ENCODE measurements at regions not wholly inside any gene's neighbourhood (a gene's known extent, or its start where the extent isn't known, plus 50 kb on each side); places are given as distances from the start of the nearest gene placed in this dataset.

DNA sequence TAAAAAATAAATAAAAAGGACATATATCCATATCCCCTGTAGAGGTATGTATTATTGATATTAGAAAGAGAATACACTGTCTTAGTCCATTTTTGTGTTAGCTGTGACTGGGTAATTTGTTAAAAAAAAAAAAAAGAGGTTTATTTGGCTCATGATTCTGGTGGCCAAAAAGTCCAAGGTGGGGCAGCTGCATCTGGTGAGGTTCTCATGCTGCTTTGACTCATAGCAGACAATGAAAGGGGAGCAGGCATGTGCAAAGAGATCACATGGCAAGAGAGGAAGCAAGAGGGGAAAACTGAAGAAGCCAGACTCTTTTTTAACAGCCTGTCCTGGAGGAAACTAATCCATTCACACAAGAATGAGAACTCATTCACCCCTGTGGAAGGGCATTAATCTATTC lies 101.6 kb upstream of the MAP4K3 start:
- DNase-seq (ENCODE audit: low read depth, low spot score), result no peak
- TF ChIP-seq CTCF (IDR thresholded peaks at IDR 0.05; ENCODE audit: low read depth, low read length), result no peak
- in situ Hi-C loops (cut with HindIII; ENCODE audit: low sequenced_read_pairs), result no loop called here

DNA sequence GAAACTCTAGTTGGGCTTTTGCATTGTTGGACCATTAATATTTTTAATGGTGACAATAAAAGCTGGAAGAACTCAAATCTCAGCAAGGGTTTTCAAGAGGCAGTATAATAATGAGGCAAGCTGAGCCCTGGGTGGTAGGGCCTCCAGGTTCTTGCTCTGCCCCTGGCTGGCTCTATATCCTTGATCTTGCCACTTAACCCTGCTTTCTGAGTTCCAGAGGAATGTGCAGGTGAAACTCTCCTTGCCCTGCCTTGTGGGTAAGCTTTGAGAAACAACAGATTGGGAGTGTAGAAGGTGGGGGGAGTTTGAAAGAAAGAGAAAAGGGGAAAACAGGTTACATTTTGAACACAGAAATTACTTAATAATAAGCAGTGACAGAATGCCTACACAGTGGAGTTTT lies 103.3 kb upstream of the MAP4K3 start:
- TF ChIP-seq CTCF (IDR thresholded peaks at IDR 0.05; ENCODE audit: low read depth, low read length), result no peak
- no peak overlapping the region for H3K4me3 ChIP-seq (ENCODE audit: low read depth, low read length)
- in situ Hi-C loops (cut with HindIII; ENCODE audit: low sequenced_read_pairs), result no loop called here
- no peak for DNase-seq (ENCODE audit: low read depth, low spot score)

More for the DNA sequence above, 101.6 kb upstream of the MAP4K3 start:
- no peak overlapping the region for H3K4me3 ChIP-seq (ENCODE audit: low read depth, low read length)

DNA sequence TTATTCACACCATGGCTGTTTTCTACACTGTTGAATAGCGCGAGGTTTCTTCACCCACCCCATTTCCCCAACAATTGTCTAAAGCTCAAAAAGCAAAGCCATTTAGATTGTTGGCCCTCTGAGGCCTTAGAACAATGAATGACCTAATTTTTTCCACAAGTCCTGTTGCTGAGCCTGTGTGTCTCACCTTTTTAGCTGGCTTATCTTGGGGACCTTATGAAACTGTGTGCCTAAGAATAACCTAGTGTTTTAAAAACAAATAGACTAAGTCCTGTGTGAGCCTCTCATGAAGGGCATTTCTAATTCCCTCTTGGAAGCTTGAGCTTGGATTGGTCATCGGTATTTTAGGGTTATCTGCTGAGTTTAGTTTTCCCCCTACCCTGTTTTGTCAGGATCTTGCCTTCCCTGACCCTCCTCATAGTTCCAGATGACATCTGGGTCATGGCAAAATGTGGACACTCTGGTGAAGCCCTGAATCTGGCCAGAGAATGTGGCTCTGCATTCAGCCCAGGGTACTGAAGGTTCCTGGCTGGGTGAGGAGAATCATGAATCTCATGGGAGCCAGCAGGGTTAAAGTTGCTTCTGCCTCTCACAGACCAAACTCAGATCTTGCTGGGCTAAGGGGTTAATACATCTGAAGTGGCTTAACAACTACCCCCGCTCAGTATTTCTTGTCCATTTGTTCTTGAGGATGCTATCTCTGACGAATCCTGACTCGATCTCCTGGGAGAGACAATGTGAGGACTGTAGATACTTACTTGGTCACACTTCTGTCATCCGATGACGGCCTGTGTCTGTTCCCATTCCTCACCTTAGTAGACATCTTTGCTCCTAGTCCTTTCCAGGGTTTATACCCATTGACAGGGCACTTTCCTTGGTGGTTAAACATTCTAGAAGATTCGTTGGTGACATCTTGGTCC lies 104.2 kb upstream of the MAP4K3 start:
- in situ Hi-C loops (cut with HindIII; ENCODE audit: low sequenced_read_pairs), result no loop called here
- H3K4me3 ChIP-seq (ENCODE audit: low read depth, low read length), result no peak overlapping the region
- no peak for DNase-seq (ENCODE audit: low read depth, low spot score)
- TF ChIP-seq CTCF (IDR thresholded peaks at IDR 0.05; ENCODE audit: low read depth, low read length), result no peak

GRCh38 chr2:39542523-39542922 lies 105.4 kb upstream of the MAP4K3 start:
- no peak overlapping the region for H3K4me3 ChIP-seq (ENCODE audit: low read depth, low read length)
- in situ Hi-C loops (cut with HindIII; ENCODE audit: low sequenced_read_pairs), result no loop called here
- TF ChIP-seq CTCF (IDR thresholded peaks at IDR 0.05; ENCODE audit: low read depth, low read length), result no peak
- no peak for DNase-seq (ENCODE audit: low read depth, low spot score)

DNA sequence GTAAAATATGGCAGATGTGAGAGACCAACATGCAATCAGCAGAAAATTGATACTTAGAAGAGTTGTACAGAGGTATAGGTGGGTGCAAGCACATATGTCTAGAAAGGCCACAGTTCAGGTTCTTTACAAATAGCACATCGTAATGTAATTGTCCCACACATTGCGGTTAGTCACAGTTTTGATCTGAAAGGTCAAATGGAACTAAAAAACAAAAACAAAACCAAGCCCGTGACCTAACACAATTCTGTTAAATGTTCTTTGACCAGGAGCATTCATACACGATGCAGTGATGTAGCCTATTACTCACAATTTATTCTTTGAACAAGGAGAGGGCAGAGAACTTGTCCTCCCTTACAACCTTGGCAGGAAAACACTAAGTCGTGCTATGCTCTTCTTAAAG lies 108.9 kb upstream of the MAP4K3 start:
- TF ChIP-seq CTCF (IDR thresholded peaks at IDR 0.05; ENCODE audit: low read depth, low read length), result no peak
- DNase-seq (ENCODE audit: low read depth, low spot score), result no peak

DNA sequence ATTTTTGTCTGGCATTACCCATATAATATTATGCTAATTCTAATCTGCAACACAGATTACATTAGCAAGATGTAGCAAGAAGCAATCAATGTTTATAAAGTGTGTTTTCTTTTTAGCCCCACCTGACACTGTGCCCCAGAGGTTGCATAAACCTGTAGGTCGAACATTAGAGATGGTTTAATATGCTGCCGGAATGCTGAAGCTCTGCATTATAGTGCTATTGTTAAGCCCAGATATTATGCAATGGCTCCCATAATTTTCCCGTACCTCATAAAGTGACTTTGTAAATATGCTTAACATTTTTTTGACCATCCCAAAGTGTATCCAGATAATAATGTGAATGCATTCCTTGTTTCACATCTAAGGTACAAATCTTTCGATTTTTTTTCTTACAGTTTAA lies 109.3 kb upstream of the MAP4K3 start:
- H3K4me3 ChIP-seq (ENCODE audit: low read depth, low read length), result no peak overlapping the region
- no peak for TF ChIP-seq CTCF (IDR thresholded peaks at IDR 0.05; ENCODE audit: low read depth, low read length)
- no peak for DNase-seq (ENCODE audit: low read depth, low spot score)
- in situ Hi-C loops (cut with HindIII; ENCODE audit: low sequenced_read_pairs), result no loop called here

More for the DNA sequence above, 108.9 kb upstream of the MAP4K3 start:
- in situ Hi-C loops (cut with HindIII; ENCODE audit: low sequenced_read_pairs), result no loop called here
- no peak overlapping the region for H3K4me3 ChIP-seq (ENCODE audit: low read depth, low read length)
